H1 (cell line): ENCODE measurements at regions not wholly inside any gene's neighbourhood (a gene's known extent, or its start where the extent isn't known, plus 50 kb on each side); places are given as distances from the start of the nearest gene placed in this dataset.

Experiments
- CTCF ChIA-PET: fragments of 300-600 bp; sonication (Branson Sonifier 250); formaldehyde crosslinking; loops from one replicate; lab custom pipeline; 2021; ENCODE audit not compliant: partially characterized antibody; lab: Charles Lee
- POLR2A ChIA-PET: fragments of 300-600 bp; sonication (Branson Sonifier 250); formaldehyde crosslinking; loops from one replicate; lab custom pipeline; 2021; ENCODE audit warnings: inconsistent platforms; ENCODE audit not compliant: partially characterized antibody; lab: Charles Lee
- DNase-seq, 2 experiments: peaks; one replicate each; pipeline versions ENCODE4 v3.0.0 to v3.0.0-alpha.2; 2010 to 2022; ENCODE audit warnings: low spot score in 2 of 2, low read depth in 1 of 2, mixed read lengths in 1 of 2
- FAIRE-seq: peaks from 2 replicates; lab custom pipeline; 2011; peaks lifted over from hg19 to GRCh38; lab: Jason Lieb, UNC
- H2AFZ ChIP-seq: 2 replicates; pipeline ENCODE4 v1.8.1; 2012; ENCODE audit warnings: low read length, inconsistent platforms
- H2AK5ac ChIP-seq: 2 replicates; pipeline ENCODE4 v1.6.1; 2013; ENCODE audit warnings: low read depth, low read length
- H2BK120ac ChIP-seq: replicated peaks from 2 replicates; pipeline ENCODE3; 2013; ENCODE audit warnings: low read depth, low read length, inconsistent platforms
- H2BK12ac ChIP-seq: 2 replicates; pipeline ENCODE4 v1.6.1; 2013; ENCODE audit warnings: low read depth, low read length
- H2BK15ac ChIP-seq: 2 replicates; pipeline ENCODE4 v1.6.1; 2013; ENCODE audit warnings: low read length
- H2BK20ac ChIP-seq: 2 replicates; pipeline ENCODE4 v1.6.1; 2013; ENCODE audit warnings: low read length
- H2BK5ac ChIP-seq: 2 replicates; pipeline ENCODE4 v1.6.1; 2013; ENCODE audit warnings: low read depth, low read length
- H3K14ac ChIP-seq: 2 replicates; pipeline ENCODE4 v1.6.1; 2013; ENCODE audit warnings: inconsistent platforms; ENCODE audit not compliant: insufficient read length
- H3K18ac ChIP-seq: 2 replicates; pipeline ENCODE4 v1.6.1; 2013; ENCODE audit warnings: low read length; ENCODE audit errors: extremely low read depth
- H3K23ac ChIP-seq: 2 replicates; pipeline ENCODE4 v1.6.1; 2013; ENCODE audit warnings: inconsistent platforms; ENCODE audit not compliant: insufficient read length
- H3K23me2 ChIP-seq: 2 replicates; pipeline ENCODE4 v1.6.1; 2013; ENCODE audit warnings: low read depth, low read length
- H3K27ac ChIP-seq: 2 replicates; pipeline ENCODE4 v1.6.1; 2011; ENCODE audit warnings: low read depth, low read length, inconsistent platforms
- H3K27me3 ChIP-seq, 4 experiments: replicated peaks in 1 of 4; 1 replicate in 1 of 4; 2 replicates in 3 of 4; pipeline versions ENCODE4 v1.6.1 to v1.8.1; 2011 to 2013; ENCODE audit warnings: low read length in 3 of 4, mild to moderate bottlenecking in 3 of 4, inconsistent platforms in 2 of 4, mixed read lengths in 2 of 4, moderate library complexity in 1 of 4; ENCODE audit not compliant: control insufficient read depth in 3 of 4, insufficient read depth in 3 of 4; ENCODE audit errors: extremely low read depth in 1 of 4
- H3K36me3 ChIP-seq, 4 experiments: 2 replicates each; pipeline versions ENCODE4 v1.6.1 to v1.8.1; 2011 to 2013; ENCODE audit warnings: mild to moderate bottlenecking in 4 of 4, low read length in 3 of 4, moderate library complexity in 2 of 4, control low read depth in 1 of 4, inconsistent platforms in 1 of 4; ENCODE audit not compliant: insufficient read depth in 4 of 4, control insufficient read depth in 2 of 4
- H3K4ac ChIP-seq: replicated peaks from 2 replicates; pipeline ENCODE3; 2013; ENCODE audit warnings: low read length, low read depth, mixed read lengths, inconsistent platforms; ENCODE audit not compliant: insufficient read length
- H3K4me1 ChIP-seq, 4 experiments: replicated peaks in 1 of 4; 1 replicate in 1 of 4; 2 replicates in 3 of 4; pipeline versions ENCODE4 v1.6.1 to v1.8.1; 2011 to 2013; ENCODE audit warnings: low read length in 3 of 4, inconsistent platforms in 2 of 4, mixed read lengths in 1 of 4; ENCODE audit not compliant: insufficient read depth in 4 of 4, control insufficient read depth in 3 of 4
- H3K4me2 ChIP-seq, 2 experiments: 2 replicates each; pipeline versions ENCODE4 v1.6.1 to v1.8.1; 2011 to 2013; ENCODE audit warnings: low read depth in 2 of 2, low read length in 2 of 2, control low read depth in 1 of 2, inconsistent platforms in 1 of 2, mild to moderate bottlenecking in 1 of 2; ENCODE audit not compliant: insufficient read depth in 1 of 2
- H3K4me3 ChIP-seq, 4 experiments: fragments of 200-600, 300-600 bp in 1 of 4; sonication (generic), shearing (Covaris generic), sonication (Bioruptor Twin) in 1 of 4; 2 replicates each; pipeline versions ENCODE4 v1.5.1 to v1.8.1; 2011 to 2016; ENCODE audit warnings: low read length in 4 of 4, low read depth in 3 of 4, control low read depth in 2 of 4, inconsistent platforms in 2 of 4, mild to moderate bottlenecking in 2 of 4, mixed read lengths in 1 of 4, moderate library complexity in 1 of 4; ENCODE audit not compliant: insufficient read depth in 2 of 4; ENCODE audit errors: extremely low read depth in 1 of 4
- H3K56ac ChIP-seq: replicated peaks from 2 replicates; pipeline ENCODE3; 2013; ENCODE audit warnings: low read depth, mild to moderate bottlenecking, mixed read lengths, low read length, inconsistent platforms; ENCODE audit not compliant: insufficient read length
- H3K79me1 ChIP-seq: 2 replicates; pipeline ENCODE4 v1.6.1; 2013; ENCODE audit warnings: low read depth, low read length, control low read depth
- H3K79me2 ChIP-seq, 2 experiments: 2 replicates each; pipeline versions ENCODE4 v1.6.1 to v1.8.1; 2012 to 2013; ENCODE audit warnings: low read length in 2 of 2, mild to moderate bottlenecking in 2 of 2, inconsistent platforms in 1 of 2; ENCODE audit not compliant: insufficient read depth in 2 of 2, control insufficient read depth in 1 of 2
- H3K9ac ChIP-seq, 4 experiments: replicated peaks in 1 of 4; 1 replicate in 1 of 4; 2 replicates in 3 of 4; pipeline versions ENCODE4 v1.6.1 to v1.8.1; 2011 to 2013; ENCODE audit warnings: low read depth in 3 of 4, low read length in 3 of 4, control low read depth in 2 of 4, mild to moderate bottlenecking in 2 of 4, moderate library complexity in 2 of 4, inconsistent platforms in 1 of 4; ENCODE audit errors: extremely low read depth in 1 of 4
- H3K9me3 ChIP-seq, 2 experiments: 2 replicates each; pipeline versions ENCODE4 v1.6.1 to v1.8.1; 2012 to 2013; ENCODE audit warnings: mild to moderate bottlenecking in 2 of 2, moderate library complexity in 2 of 2, control low read depth in 1 of 2, inconsistent platforms in 1 of 2, low read depth in 1 of 2, low read length in 1 of 2, mixed read lengths in 1 of 2; ENCODE audit not compliant: insufficient read depth in 2 of 2
- H4K20me1 ChIP-seq, 2 experiments: replicated peaks in 1 of 2; 2 replicates each; pipeline versions ENCODE3 to v1.8.1; 2011 to 2013; ENCODE audit warnings: inconsistent platforms in 2 of 2, low read length in 2 of 2, mild to moderate bottlenecking in 1 of 2; ENCODE audit not compliant: insufficient read depth in 2 of 2, control insufficient read depth in 1 of 2
- H4K5ac ChIP-seq: 2 replicates; pipeline ENCODE4 v1.6.1; 2013; ENCODE audit warnings: low read length, low read depth, mixed read lengths, inconsistent platforms; ENCODE audit not compliant: insufficient read length
- H4K8ac ChIP-seq: 2 replicates; pipeline ENCODE4 v1.8.0; 2013; ENCODE audit warnings: mild to moderate bottlenecking, moderate library complexity, low read length, inconsistent platforms; ENCODE audit not compliant: insufficient read depth; ENCODE audit errors: extremely low read depth
- H4K91ac ChIP-seq: replicated peaks from 2 replicates; pipeline ENCODE3; 2013; ENCODE audit warnings: low read length, mixed read lengths, inconsistent platforms; ENCODE audit not compliant: insufficient read length
- CBX5 ChIP-seq: fragments of 300-800, 300-1000 bp; sonication (generic); IDR thresholded peaks from 2 replicates; pipeline ENCODE4 v1.7.1; 2016; ENCODE audit warnings: antibody characterized with exemption, low read length, low read depth
- EGR1 ChIP-seq: IDR thresholded peaks from 2 replicates; pipeline ENCODE4 v1.6.1; 2011; ENCODE audit warnings: low read depth, low read length, borderline replicate concordance
- KDM5A ChIP-seq: fragments of 200-600 bp; IDR thresholded peaks from 2 replicates; pipeline ENCODE4 v1.7.1; 2012; ENCODE audit warnings: mild to moderate bottlenecking, low read length, inconsistent platforms, mixed read lengths
- POU5F1 ChIP-seq: IDR thresholded peaks from 2 replicates; pipeline ENCODE4 v1.6.1; 2011; ENCODE audit warnings: low read depth, mild to moderate bottlenecking, low read length, moderate library complexity
- TBP ChIP-seq: IDR thresholded peaks from 2 replicates; pipeline ENCODE4 v1.6.1; 2011; ENCODE audit warnings: low read depth, low read length, improper control_type of control experiment
- WGBS, 2 experiments: shearing (Covaris generic) in 1 of 2; methylation state at CpG; one replicate each; pipeline versions ENCODE4 v1.1.6 to v1.1.7; 2013 to 2015; ENCODE audit warnings: low lambda C conversion rate in 2 of 2, mixed read lengths in 2 of 2, inconsistent platforms in 1 of 2, low coverage in 1 of 2, missing lambda C conversion rate in 1 of 2; ENCODE audit not compliant: insufficient replicate concordance in 2 of 2, insufficient coverage in 1 of 2, insufficient read length in 1 of 2; ENCODE audit errors: extremely low coverage in 1 of 2, missing lambda C conversion rate in 1 of 2; 5-methylcytosine and 5-hydroxymethylcytosine counted together

- CTCF ChIA-PET, result interaction anchor here (0.6 to 1.4 kb wide), 11 partner anchors 10 to 422 kb away, joined by 3 to 7 read pairs (median 3); no protein-coding TSS in a partner anchor
- FAIRE-seq (no peak), DNase-seq (no peak)
- H3K4ac ChIP-seq, result no peak overlapping the region
- POLR2A ChIA-PET, result no interaction called here
- H2AFZ ChIP-seq, result no peak overlapping the region
- no peak overlapping the region for H2BK12ac ChIP-seq
- H3K14ac ChIP-seq, result no peak overlapping the region
- H3K27me3 ChIP-seq, result no peaks in the 10 kb centered on the region; a peak in 1 of 7 replicates
- TF ChIP-seq CBX5 (no peak), EGR1 (no peak), POU5F1 (no peak), TBP (no peak), KDM5A (no peak)
- H3K9me3 ChIP-seq, result no peaks in the 10 kb centered on the region
- H3K9ac ChIP-seq, result no peak overlapping the region
- no peaks in the 10 kb centered on the region; a peak in 1 of 7 replicates for H3K4me1 ChIP-seq
- H3K79me1 ChIP-seq, result no peaks in the 10 kb centered on the region; the same call in 1 of the 2 replicates
- no peaks in the 10 kb centered on the region for H4K20me1 ChIP-seq
- no peak overlapping the region for H4K91ac ChIP-seq
- WGBS, 2 experiments, result 100% methylated on average over 1 of the region's 1 CpG; no CpG with 5 or more reads in 1 of the 2 experiments
- no peak overlapping the region for H2AK5ac ChIP-seq
- H3K56ac ChIP-seq, result no peak overlapping the region
- H3K23me2 ChIP-seq, result no peaks in the 10 kb centered on the region
- no peaks in the 10 kb centered on the region for H3K36me3 ChIP-seq
- no peak overlapping the region for H3K18ac ChIP-seq
- no peak overlapping the region for H2BK15ac ChIP-seq
- no peak overlapping the region for H2BK5ac ChIP-seq
- no peak overlapping the region for H2BK120ac ChIP-seq
- no peak overlapping the region for H3K4me2 ChIP-seq
- no peaks in the 10 kb centered on the region for H3K79me2 ChIP-seq
- no peak overlapping the region for H4K8ac ChIP-seq
- no peak overlapping the region for H3K27ac ChIP-seq
- no peak overlapping the region for H3K23ac ChIP-seq
- no peak overlapping the region for H4K5ac ChIP-seq
- H3K4me3 ChIP-seq, result no peak overlapping the region
- no peak overlapping the region for H2BK20ac ChIP-seq
Measured at GRCh38 chr1:229124116-229124515, 146.8 kb upstream of the RAB4A start.
